HEK293T (cell line): ENCODE measurements at regions not wholly inside any gene's neighbourhood (a gene's known extent, or its start where the extent isn't known, plus 50 kb on each side); places are given as distances from the start of the nearest gene placed in this dataset.

Source experiments
- CTCF ChIA-PET: fragments of 350-600 bp; formaldehyde crosslinking; extraction: SDS; loops from one replicate; lab custom pipeline; 2021; ENCODE audit warnings: antibody characterized with exemption, inconsistent platforms; lab: Yijun Ruan, JAX
- POLR2A ChIA-PET: fragments of 350-600 bp; formaldehyde crosslinking; extraction: SDS; loops from one replicate; lab custom pipeline; 2020; ENCODE audit warnings: antibody characterized with exemption, inconsistent platforms; lab: Yijun Ruan, JAX
- DNase-seq: peaks from one replicate; pipeline ENCODE4 v3.0.0; 2012; ENCODE audit warnings: mixed read lengths; ENCODE audit errors: extremely low spot score
- ARNT ChIP-seq: fragments of 450-650 bp; IDR thresholded peaks from 2 replicates; pipeline ENCODE4 v1.6.1; 2017; ENCODE audit warnings: mild to moderate bottlenecking
- BHLHE40 ChIP-seq: fragments of 450-650 bp; IDR thresholded peaks from 2 replicates; pipeline ENCODE4 v1.6.1; 2016; ENCODE audit warnings: mild to moderate bottlenecking, moderate library complexity, borderline replicate concordance
- CTBP1 ChIP-seq: fragments of 450-650 bp; IDR thresholded peaks from 2 replicates; pipeline ENCODE4 v1.6.1; 2016; ENCODE audit warnings: borderline replicate concordance
- ELF4 ChIP-seq: fragments of 450-650 bp; IDR thresholded peaks from 2 replicates; pipeline ENCODE4 v1.6.1; 2017; ENCODE audit warnings: antibody characterized with exemption
- FOXA1 ChIP-seq: fragments of 450-650 bp; IDR thresholded peaks from 2 replicates; pipeline ENCODE4 v1.6.1; 2016; ENCODE audit warnings: mild to moderate bottlenecking
- FOXK2 ChIP-seq: fragments of 450-650 bp; IDR thresholded peaks from 2 replicates; pipeline ENCODE4 v1.6.1; 2016; ENCODE audit warnings: mild to moderate bottlenecking
- FOXM1 ChIP-seq: fragments of 450-650 bp; IDR thresholded peaks from 2 replicates; pipeline ENCODE4 v1.6.1; 2017; ENCODE audit warnings: mild to moderate bottlenecking, borderline replicate concordance
- HDGF ChIP-seq: fragments of 450-650 bp; IDR thresholded peaks from 2 replicates; pipeline ENCODE4 v1.6.1; 2017; ENCODE audit warnings: antibody characterized with exemption, borderline replicate concordance
- L3MBTL2 ChIP-seq: fragments of 450-650 bp; conservative IDR thresholded peaks from 2 replicates; pipeline ENCODE4 v1.6.1; 2016; ENCODE audit warnings: mild to moderate bottlenecking
- LEF1 ChIP-seq: fragments of 450-650 bp; IDR thresholded peaks from 2 replicates; pipeline ENCODE4 v1.6.1; 2017; ENCODE audit warnings: mild to moderate bottlenecking, borderline replicate concordance
- NFRKB ChIP-seq: fragments of 450-650 bp; IDR thresholded peaks from 2 replicates; pipeline ENCODE4 v1.6.1; 2016; ENCODE audit warnings: mild to moderate bottlenecking, moderate library complexity
- PKNOX1 ChIP-seq: fragments of 450-650 bp; IDR thresholded peaks from 2 replicates; pipeline ENCODE4 v1.6.1; 2016
- SP1 ChIP-seq: fragments of 450-650 bp; IDR thresholded peaks from 2 replicates; pipeline ENCODE4 v1.6.1; 2017
- SUZ12 ChIP-seq: fragments of 450-650 bp; IDR thresholded peaks from 2 replicates; pipeline ENCODE4 v1.6.1; 2016; ENCODE audit warnings: mild to moderate bottlenecking
- TARDBP ChIP-seq: fragments of 450-650 bp; IDR thresholded peaks from 2 replicates; pipeline ENCODE4 v1.6.1; 2016
- ZNF384 ChIP-seq: fragments of 450-650 bp; IDR thresholded peaks from 2 replicates; pipeline ENCODE4 v1.6.1; 2016

- TF ChIP-seq ZNF384 (no peak), L3MBTL2 (no peak), BHLHE40 (no peak), NFRKB (no peak), FOXM1 (no peak), HDGF (no peak), FOXA1 (no peak), ELF4 (no peak), SUZ12 (no peak), FOXK2 (no peak), TARDBP (no peak), ARNT (no peak), LEF1 (no peak), SP1 (no peak), CTBP1 (no peak), PKNOX1 (no peak)
- no peak for DNase-seq
- POLR2A ChIA-PET, result no interaction called here
- CTCF ChIA-PET, result no interaction called here
Observed at GRCh38 chr20:18919996-18920395, 106.4 kb downstream of the SCP2D1 start.

GRCh38 chr20:18921291-18921690 is 107.7 kb downstream of the SCP2D1 start:
- TF ChIP-seq CTBP1 (no peak), ZNF384 (no peak), NFRKB (no peak), SUZ12 (no peak), FOXK2 (no peak), BHLHE40 (no peak), LEF1 (no peak), ARNT (no peak), FOXM1 (no peak), TARDBP (no peak), L3MBTL2 (no peak), FOXA1 (no peak), SP1 (no peak), PKNOX1 (no peak), HDGF (no peak), ELF4 (no peak)
- no peak for DNase-seq
- ChIA-PET CTCF (no interaction called here), POLR2A (no interaction called here)

- ChIA-PET POLR2A (no interaction called here), CTCF (no interaction called here)
- no peak for DNase-seq
- TF ChIP-seq ARNT (no peak), FOXK2 (no peak), NFRKB (no peak), ELF4 (no peak)
Observed at GRCh38 chr20:18922251-18922650, 108.7 kb downstream of the SCP2D1 start.

- DNase-seq, result no peak
- TF ChIP-seq HDGF (no peak), NFRKB (no peak), L3MBTL2 (no peak), ARNT (no peak), SP1 (no peak), TARDBP (no peak), FOXA1 (no peak), FOXM1 (no peak), CTBP1 (no peak), SUZ12 (no peak), ELF4 (no peak), BHLHE40 (no peak), FOXK2 (no peak)
- POLR2A ChIA-PET, result no interaction called here
- CTCF ChIA-PET, result no interaction called here
Observed at GRCh38 chr20:18922898-18923297, 109.3 kb downstream of the SCP2D1 start.

- ChIA-PET POLR2A (no interaction called here), CTCF (no interaction called here)
- TF ChIP-seq FOXK2, result no peak
- no peak for TF ChIP-seq ARNT
- TF ChIP-seq NFRKB, result no peak
- TF ChIP-seq TARDBP, result no peak
- TF ChIP-seq FOXM1, result no peak
- TF ChIP-seq HDGF, result no peak
- no peak for DNase-seq
Observed at GRCh38 chr20:18926965-18927364, 113.4 kb downstream of the SCP2D1 start.

- DNase-seq, result no peak
- ChIA-PET POLR2A (no interaction called here), CTCF (no interaction called here)
- TF ChIP-seq L3MBTL2 (no peak), SUZ12 (no peak), ELF4 (no peak), LEF1 (no peak), FOXK2 (no peak), BHLHE40 (no peak), ZNF384 (no peak), SP1 (no peak), FOXA1 (no peak), FOXM1 (no peak), CTBP1 (no peak), NFRKB (no peak), HDGF (no peak), PKNOX1 (no peak)
Observed at GRCh38 chr20:18928626-18929025, 115.0 kb downstream of the SCP2D1 start.

GRCh38 chr20:18929800-18930199 is 116.2 kb downstream of the SCP2D1 start:
- ChIA-PET CTCF (no interaction called here), POLR2A (no interaction called here)
- no peak for DNase-seq
- TF ChIP-seq NFRKB, result no peak
- no peak for TF ChIP-seq SP1
- no peak for TF ChIP-seq FOXM1
- TF ChIP-seq L3MBTL2, result no peak
- no peak for TF ChIP-seq HDGF
- TF ChIP-seq ZNF384, result no peak
- no peak for TF ChIP-seq FOXA1
- TF ChIP-seq ARNT, result no peak
- TF ChIP-seq ELF4, result no peak
- no peak for TF ChIP-seq FOXK2
- TF ChIP-seq BHLHE40, result no peak
- TF ChIP-seq SUZ12, result no peak
- no peak for TF ChIP-seq CTBP1
